ENCODE measurements at regions not wholly inside any gene's neighbourhood (a gene's known extent, or its start where the extent isn't known, plus 50 kb on each side); places are given as distances from the start of the nearest gene placed in this dataset.

GRCh38 chr1:50292276-50292675 lies 131.0 kb downstream of the DMRTA2 start:
- no peak for DNase-seq (ENCODE audit: low read depth)

GRCh38 chr1:50289495-50289894 lies 133.7 kb downstream of the DMRTA2 start:
- no peak for DNase-seq (ENCODE audit: low read depth)

- no peak for DNase-seq (ENCODE audit: low read depth)
Observed at GRCh38 chr1:50285994-50286393, 137.2 kb downstream of the DMRTA2 start.

GRCh38 chr1:50279622-50280330 lies 143.5 kb downstream of the DMRTA2 start:
- DNase-seq (ENCODE audit: low read depth) = no peak

GRCh38 chr1:50278961-50279360 lies 144.3 kb downstream of the DMRTA2 start:
- DNase-seq (ENCODE audit: low read depth) = no peak

- no peak for DNase-seq (ENCODE audit: low read depth)
Observed at GRCh38 chr1:50278410-50278809, 144.8 kb downstream of the DMRTA2 start.

GRCh38 chr1:50275566-50275965 lies 147.7 kb downstream of the DMRTA2 start:
- no peak for DNase-seq (ENCODE audit: low read depth)

- DNase-seq (ENCODE audit: low read depth) = no peak
Observed at GRCh38 chr1:50272912-50273311, 150.3 kb downstream of the DMRTA2 start.

GRCh38 chr1:50271968-50272578 lies 151.2 kb downstream of the DMRTA2 start:
- DNase-seq (ENCODE audit: low read depth) = no peak

- DNase-seq (ENCODE audit: low read depth) = no peak
Observed at GRCh38 chr1:50271337-50271736, 151.9 kb downstream of the DMRTA2 start.

GRCh38 chr1:50270926-50271325 lies 152.3 kb downstream of the DMRTA2 start:
- no peak for DNase-seq (ENCODE audit: low read depth)

- no peak for DNase-seq (ENCODE audit: low read depth)
Observed at GRCh38 chr1:50268049-50268448, 155.2 kb downstream of the DMRTA2 start.

- DNase-seq (ENCODE audit: low read depth) = no peak
Observed at GRCh38 chr1:50266509-50266908, 156.7 kb downstream of the DMRTA2 start.

GRCh38 chr1:50265790-50266314 lies 157.1 kb downstream of the ELAVL4 start:
- DNase-seq (ENCODE audit: low read depth) = no peak

- DNase-seq (ENCODE audit: low read depth) = no peak
Observed at GRCh38 chr1:50264590-50264989, 155.9 kb downstream of the ELAVL4 start.

- no peak for DNase-seq (ENCODE audit: low read depth)
Observed at GRCh38 chr1:50262436-50262835, 153.7 kb downstream of the ELAVL4 start.

GRCh38 chr1:50261951-50262350 lies 153.2 kb downstream of the ELAVL4 start:
- DNase-seq (ENCODE audit: low read depth) = no peak

GRCh38 chr1:50257940-50258685 lies 149.4 kb downstream of the ELAVL4 start:
- DNase-seq (ENCODE audit: low read depth) = no peak

- no peak for DNase-seq (ENCODE audit: low read depth)
Observed at GRCh38 chr1:50257029-50257428, 148.3 kb downstream of the ELAVL4 start.

Data from non-pigmented ciliary epithelial cell (primary cell).